GM18498 (cell line): ENCODE measurements at regions not wholly inside any gene's neighbourhood (a gene's known extent, or its start where the extent isn't known, plus 50 kb on each side); places are given as distances from the start of the nearest gene placed in this dataset.

ENCODE experiments used
- ATAC-seq: cut with Tn5 transposase; IDR thresholded peaks from one replicate; pipeline ENCODE4 v1.9.1; 2021; ENCODE audit warnings: mild to moderate bottlenecking, moderate library complexity; ENCODE audit not compliant: unreplicated experiment

DNA sequence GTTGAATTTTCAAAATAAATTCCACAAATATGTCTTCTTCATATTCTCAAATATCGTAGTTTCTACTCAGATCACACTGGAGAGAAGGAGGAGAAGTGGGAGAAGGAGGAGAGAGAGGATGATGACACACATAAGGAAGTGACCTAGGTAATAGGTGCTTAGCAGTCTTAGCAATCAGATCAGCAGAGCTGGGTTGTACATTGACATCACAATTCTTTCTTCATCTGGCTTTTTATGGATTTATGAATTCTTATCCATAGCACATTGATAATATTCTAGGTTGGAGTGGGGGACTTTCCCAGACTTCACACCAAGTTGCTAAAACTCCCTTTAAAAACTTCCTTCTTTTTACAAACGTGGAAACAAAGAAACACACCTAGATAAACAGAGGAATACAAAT lies 86.9 kb downstream of the FGF9 start:
- ATAC-seq = no peak

DNA sequence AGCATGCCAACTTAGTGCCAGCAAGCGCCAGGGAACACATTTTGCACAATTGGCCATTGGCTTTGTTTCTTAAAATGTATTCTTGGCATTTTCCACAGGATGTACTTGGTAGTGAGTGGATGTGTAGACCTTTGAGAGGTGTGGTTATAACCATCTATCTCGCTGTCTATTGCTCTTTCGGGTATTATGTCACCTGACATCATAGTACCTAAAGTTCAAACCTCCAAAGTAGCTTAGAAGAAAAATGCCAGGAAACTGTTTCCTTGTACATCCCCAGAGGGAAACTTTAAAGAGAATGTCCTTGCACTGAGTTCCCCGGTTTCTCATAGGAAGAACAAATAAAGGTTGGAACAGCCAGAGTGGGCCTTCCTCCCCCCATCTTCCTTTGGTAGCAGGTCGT lies 87.6 kb downstream of the FGF9 start:
- no peak for ATAC-seq

DNA sequence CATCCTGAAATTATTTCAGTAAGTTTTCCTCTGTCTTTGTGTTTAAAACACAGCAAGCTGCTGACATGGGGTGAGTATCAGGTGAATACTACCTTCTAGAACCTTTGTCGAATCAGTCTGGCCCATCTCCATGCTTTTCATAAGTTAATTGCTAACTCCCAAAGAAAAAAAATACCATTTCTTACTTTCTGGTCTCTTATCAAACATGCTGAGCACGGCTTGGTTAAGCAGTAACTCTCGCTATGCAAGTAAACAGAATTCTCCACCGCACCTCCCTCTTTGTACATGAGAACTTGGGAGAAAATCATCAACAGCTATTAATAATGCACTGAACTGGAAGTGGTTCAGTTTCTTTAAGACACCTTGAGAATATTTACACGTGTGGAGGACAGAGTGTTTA lies 88.6 kb downstream of the FGF9 start:
- ATAC-seq = no peak

DNA sequence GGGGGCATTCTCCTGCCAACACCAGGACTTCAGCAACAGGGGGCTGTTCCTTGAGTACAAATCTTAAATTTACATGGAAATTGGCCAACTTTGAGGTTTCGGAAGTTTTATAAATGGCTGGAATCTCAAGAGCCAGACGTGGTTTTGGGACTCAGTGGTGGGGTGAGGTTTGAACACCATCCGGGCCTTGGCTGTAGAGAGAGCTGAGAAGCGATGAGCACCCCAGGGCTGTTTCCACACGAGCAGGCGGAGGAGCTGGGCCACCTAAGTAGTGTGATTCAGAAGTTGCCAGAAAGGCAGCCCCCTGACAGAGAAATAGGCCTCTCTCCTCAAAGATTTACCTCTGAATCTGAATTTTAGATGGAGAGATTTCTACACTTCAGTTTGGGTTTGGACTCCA lies 89.0 kb downstream of the FGF9 start:
- ATAC-seq = no peak

DNA sequence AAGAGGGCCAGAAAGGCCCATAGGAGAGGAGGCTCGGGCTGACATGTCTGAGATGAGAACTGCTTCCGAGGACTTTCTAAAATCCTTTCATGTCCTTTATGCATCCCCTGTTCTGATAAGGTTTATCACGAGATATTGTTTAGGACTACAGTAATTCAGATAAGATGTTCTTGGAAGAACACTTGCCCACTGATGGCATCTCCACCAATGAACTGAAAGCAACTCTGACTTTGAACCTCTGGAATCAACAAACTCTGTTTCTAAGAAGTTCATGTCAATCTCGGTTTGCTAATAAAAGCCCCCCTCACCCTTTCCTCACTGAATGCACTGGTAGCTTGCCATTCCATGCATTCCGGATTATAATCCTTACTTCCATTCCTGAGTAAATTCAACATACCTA lies 90.9 kb downstream of the FGF9 start:
- ATAC-seq = no peak

DNA sequence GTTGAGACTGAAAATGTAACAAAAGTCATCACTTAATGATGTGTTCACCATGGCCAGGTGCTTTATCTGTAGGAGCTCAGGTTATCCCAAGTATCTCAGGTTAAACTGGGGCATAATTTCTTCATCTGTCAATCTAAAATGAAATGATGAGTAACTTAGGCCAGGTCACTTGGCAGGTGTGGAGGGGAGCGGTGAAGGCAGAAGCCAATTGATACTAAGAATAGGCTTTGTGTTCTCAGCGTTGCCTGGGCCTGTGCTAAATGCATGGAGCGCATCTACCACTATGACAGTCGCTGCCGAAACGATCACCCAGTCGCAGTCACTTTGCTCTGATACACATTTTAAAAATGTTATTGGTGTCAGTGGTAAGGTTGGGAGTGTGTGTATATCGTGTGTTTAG lies 91.6 kb downstream of the FGF9 start:
- no peak for ATAC-seq

DNA sequence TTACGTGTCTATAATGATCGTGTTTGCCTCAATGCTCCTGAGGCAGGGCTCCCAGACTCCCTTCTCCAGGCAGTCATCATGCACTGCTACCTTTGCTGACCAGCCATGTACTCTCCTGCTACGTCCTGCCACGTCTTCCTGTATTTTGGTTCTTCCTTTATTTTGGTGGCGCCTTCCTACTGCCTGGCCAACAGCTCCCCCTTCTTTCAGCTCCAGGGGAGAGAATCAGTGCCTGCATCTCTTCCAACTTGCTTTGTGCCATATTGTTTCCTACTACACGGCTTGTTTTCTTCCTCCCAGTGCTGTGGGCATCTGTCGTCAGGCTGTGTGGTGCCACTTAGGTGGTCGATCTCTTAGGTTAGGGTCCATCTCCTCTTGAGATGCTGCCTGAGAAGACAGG lies 96.2 kb downstream of the FGF9 start:
- no peak for ATAC-seq

DNA sequence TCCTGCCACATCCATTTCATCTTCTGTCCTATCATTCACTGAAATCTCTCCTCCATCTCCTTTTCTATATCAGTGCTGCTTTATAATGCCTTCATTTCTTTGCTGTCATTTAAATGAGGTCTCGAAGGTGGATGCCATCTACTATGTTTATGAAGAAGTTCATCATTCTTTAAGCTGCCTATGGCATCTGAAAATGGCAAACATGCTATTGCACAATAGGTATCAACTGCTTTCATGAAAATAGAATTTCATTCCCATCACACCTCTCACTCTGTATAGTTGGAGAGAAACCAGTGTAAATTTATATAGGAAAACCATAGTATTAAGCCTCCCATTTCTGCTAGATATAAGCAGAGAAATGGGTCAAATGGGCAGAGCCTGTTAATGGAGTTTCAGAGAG lies 100.2 kb downstream of the FGF9 start:
- no peak for ATAC-seq

DNA sequence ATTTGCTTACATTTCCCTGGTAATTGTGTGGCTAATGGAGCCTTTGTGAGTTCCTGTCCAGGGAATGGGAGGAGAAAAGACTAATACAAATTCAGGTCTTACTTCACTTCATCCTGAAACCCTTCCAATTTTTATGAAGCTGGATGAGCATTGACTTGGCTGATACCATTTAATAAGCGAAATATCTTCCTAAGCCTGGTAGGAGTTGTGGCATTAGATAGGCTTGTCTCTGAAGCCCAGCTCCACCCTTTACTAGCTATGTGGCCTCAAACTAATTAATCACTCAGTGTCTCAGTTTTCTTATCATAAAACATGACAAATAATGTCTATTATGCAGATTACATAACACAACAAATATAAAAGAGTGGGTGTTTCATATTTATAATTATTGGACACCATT lies 106.3 kb downstream of the FGF9 start:
- ATAC-seq = no peak

DNA sequence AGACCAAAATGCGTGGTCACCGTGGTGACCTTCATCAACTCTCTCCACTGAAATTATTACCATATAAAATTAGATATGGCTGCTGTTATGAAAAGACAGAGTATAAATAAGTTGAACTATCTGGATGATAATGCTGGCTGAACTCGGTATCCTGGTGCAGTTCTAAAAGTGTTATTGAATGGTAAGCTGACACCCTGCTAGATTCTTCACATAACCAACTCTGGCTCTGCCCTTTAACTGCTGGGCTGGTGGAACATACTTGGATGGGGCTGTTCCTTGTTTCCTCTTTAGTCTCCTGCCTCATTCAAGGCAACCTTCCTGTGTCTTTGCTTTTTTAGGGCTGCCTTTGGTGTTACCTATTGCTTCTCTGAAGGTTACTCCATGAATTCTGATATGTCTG lies 106.9 kb downstream of the FGF9 start:
- no peak for ATAC-seq

DNA sequence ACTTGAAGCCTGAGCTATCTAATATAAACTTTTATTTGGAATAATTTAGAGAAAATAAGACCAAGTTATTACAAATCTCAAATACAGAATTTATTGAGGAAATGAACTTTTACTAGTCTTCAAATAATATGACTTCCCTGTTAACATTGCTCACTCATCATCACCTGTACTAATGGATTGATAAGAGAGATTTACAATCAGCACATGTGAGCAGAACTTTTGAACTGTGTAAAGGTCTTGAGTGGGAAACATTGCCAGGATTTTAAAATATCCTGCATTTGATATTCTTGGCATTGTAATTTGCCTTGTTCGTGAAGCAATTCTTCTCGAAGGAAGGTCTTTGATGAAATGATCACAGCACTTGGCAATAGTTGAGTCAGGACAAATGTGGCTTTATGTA lies 111.9 kb downstream of the FGF9 start:
- no peak for ATAC-seq

DNA sequence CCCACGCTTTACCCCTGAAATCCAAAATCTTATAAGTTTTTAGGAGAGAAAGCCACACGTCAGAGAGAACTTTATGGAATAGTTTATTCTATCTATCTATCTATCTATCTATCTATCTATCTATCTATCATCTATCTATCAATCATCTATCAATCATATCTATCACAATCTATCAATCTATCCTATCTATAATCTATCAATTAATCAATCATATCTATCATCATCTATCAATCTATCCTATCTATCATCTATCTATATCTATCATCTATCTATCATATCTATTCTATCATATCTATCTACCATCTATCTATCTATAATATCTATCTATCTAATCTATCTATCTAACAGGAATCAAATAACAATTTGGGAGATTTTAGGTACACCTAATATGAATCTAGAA lies 115.1 kb downstream of the FGF9 start:
- ATAC-seq = no peak

DNA sequence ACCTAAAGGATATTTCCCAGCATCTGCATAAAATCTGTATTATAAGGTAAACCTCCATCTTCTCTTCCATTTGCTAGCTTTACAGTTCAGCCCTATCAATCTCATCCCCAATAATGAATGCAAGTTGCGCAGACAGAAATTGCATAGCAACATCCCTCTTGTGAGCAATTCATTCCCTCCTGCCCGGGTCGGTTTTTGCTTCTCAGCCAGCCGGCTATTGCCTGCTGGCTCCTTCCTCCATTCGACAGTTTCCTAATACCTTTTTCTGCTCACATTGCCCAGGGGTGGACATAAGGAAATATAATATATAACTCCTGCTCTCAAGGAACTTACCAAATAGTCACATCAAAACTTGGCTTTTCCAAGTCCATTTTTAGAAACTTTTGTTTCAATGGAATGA lies 125.2 kb downstream of the FGF9 start:
- ATAC-seq = no peak

DNA sequence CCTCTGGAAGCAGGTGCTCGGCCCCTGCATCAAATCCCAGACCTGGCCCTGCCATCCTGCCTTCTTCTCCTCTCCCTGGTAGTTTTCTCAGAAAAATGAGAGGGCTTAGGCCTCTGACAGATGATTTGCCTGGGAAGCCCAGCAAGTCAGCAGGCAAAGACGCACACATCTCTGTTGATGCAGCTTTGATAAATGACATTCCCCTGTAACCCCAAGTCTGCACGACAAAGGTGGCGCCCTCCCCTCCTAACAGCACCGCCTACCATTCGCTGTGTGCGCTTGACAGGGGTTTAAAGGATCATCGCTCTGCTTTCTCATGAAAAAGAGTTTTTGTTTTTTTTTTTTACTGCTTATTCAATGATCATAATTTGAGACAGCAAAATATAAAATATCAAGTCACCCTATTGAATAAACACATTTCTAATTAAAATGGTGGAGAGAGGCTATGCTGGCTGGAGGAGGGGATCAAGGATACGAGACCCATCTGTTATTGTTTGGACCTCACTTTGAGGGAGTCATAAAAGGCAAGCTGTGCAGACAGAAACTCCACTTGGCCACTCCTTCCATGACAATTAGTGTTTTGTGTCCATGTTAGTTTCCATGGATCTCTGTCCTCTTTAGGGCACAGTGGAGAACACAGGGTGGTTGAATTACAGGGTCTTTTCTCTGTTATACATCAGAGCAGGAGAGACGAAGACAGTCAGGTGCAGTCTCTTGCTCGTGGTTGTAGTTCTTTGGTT lies 126.1 kb downstream of the FGF9 start:
- ATAC-seq = no peak

DNA sequence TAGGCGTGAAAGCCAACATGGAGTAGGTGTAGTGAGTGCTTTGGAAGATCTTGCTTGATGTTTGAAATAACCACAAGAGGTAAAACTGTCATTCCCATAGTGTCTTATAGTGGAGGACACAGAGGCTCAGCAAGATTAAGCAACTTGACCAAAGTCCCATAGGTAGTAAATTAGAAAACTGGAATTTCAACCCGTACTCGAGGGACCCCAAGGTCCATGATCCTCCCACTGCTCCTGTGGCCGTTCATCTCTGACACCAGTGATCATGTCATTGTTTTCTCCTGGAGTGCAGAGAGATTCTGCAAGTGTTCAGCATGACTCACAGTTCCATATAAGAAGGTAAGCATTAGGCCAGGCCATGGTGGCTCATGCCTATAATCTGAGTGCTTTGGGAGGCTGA lies 126.9 kb downstream of the FGF9 start:
- no peak for ATAC-seq

DNA sequence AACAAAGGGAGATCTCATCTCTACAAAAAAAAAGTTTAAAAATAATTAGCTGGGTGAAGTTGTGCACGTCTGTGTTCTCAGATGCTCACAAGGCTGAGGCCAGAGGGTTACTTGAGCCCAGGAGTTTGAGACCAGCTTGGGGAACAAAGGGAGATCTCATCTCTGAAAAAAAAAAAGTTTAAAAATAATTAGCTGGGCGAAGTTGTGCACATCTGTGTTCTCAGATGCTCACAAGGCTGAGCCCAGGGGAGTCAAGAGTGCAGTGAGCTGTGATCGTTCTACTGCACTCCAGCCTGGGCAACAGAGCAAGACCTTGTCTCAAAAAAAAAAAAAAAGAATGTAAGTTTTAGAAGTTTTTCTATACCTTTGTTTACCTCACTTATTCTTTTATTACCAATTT lies 127.3 kb downstream of the FGF9 start:
- no peak for ATAC-seq

DNA sequence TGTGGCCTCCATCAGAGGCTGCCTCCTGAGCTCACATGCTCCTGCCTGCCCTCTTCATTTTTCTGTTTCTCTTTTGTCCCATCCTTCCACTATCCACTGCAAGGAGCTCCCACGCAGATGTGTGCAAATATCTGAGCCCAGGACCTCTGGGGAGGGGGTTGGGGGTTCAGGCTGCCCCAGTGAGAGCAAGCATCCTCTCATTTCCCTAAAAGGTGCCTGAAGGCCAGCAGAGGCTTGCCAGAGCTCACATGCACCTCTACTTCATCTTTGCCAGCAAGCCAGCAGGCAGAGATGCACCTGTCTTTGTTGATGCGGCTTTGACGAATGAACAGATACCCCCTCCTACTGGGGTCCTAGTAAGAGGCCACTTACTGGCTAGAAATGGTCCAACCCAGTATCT lies 128.8 kb downstream of the FGF9 start:
- ATAC-seq = no peak

DNA sequence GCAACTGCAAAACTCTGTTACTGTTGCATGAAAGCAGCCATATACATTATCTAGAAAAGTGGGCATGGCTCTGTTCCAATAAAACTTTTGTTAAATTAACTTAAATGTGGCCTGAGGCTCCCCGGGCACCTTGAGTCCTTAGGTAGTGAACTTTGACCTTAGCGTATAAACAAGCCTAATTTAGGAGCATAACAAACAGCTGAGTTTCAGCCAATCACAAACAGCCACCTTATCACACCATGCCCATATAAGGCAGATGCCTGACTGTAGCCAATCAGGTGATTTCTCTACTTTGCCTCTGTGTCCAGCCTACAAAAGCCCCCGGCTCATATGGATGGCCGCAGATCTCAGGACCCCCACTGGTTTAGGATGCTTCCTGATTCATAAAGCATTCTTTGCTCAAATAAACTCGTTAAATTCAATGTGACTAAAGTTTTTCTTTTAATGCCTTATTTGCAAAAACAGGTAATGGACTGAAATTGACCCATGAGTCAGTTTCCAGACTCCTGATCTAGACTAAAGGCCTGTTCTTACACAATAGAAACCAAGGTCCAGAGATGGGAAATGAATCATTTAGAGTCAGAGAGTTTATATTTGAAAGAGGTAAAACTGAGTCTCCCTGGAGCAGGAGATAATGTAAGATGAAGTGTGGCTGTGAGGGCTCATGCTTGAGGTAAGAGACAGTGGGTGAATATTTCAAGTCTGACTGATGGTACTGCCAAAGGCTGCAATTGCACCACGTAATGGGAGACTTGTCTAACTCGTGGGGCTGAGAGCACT lies 130.2 kb downstream of the FGF9 start:
- ATAC-seq = no peak

DNA sequence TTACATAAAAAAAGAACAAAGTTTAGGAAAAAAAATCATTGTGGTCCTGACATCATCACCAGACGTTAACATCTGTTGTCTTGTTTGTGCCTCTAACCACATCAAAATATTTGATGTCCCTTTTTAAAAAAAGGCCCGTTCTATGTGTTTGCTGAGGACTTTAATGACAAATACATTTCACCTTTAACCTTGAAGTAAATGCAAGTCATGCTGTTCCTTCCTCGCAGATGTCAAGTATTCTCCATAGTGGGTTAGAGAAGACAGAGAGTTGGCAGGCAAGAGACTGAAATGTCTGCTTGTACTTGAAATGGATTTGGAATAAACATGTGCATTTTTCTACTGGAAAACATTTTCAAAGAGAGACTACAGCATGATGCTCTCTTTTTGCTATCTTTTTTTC lies 134.9 kb downstream of the FGF9 start:
- no peak for ATAC-seq

DNA sequence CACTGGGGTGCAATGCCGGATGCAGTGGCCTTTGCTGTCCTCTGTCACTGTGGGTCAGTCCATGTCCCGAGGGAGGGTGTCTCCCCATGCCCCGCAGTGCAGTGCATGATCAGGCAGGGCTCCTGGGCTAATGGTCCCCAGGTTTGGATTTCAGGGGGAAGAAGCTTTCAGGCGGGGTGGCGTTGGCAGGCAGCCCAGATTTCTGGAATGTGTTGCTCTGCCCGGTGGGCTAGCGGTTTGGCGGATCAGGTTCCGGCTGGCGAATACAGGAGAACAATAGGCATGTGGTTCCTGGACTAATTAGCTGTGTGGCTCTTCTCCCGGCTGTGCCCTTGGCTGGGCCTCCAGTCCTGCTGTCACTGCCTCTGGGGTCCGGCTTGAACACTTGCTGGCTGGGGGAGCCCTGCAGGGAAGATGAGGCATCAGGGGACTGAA lies 141.3 kb downstream of the FGF9 start:
- ATAC-seq = no peak

DNA sequence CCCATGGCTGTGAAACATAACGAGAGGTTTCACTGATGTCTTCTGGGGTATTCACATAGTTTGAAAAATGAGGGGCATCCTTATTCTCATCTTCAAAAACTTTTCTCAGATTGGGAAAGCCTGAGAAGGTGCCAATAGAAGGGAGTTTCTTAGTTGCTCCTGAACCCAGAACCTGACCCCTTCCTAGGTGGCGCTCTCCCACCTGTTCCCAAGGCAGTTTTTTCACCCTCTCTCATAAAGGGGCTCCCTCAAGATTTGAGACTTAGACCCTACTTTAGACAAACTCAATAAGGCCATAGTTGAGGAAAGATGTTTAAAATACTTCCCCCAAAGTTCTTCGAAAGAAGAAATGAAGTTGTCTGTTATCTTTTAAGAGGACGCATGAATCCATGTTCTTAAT lies 142.2 kb downstream of the FGF9 start:
- ATAC-seq = no peak

DNA sequence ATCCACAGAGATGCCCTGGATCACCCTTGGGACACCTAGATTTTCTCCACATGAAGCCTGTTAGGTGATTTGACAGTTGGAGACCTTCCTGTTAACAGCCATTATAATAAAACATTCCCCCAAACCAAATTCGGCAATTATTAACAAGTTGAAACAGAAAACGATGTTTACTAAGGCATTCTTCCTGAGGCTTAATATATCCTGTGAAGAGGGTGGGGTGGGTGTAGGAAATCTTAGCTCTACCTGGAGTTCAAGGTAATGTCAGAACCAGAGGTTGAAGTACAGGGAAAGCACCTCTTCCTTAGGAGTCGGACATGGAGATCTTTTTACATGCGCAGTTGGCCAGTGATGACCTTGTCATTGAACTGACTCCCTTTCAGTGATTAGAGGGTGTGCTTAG lies 143.0 kb downstream of the FGF9 start:
- ATAC-seq = no peak

DNA sequence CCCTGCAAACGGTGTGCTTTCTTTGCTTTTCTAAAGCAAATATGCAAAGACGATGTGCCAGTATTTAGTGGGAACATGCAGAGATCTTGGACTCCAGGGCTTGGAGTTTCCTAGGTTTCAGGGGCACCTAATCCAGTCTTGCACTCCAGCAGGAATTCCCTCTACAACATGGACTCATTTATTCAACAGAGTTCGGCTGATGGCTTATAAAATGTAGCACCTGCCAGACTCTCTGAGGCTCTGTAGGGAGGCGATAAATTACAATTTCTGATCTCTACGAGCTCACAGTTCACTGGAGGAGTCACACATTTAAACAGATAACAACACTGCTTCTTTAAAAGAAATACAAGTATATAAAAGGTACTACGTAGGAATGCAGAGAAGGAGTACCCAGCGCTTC lies 143.7 kb downstream of the FGF9 start:
- no peak for ATAC-seq
